Breast epithelium (tissue), 4 donors: ENCODE measurements at regions not wholly inside any gene's neighbourhood (a gene's known extent, or its start where the extent isn't known, plus 50 kb on each side); places are given as distances from the start of the nearest gene placed in this dataset.
"Not testable (repeated sequence)": the region's sequence is repeated elsewhere in the genome, so short reads cannot be mapped to it uniquely, and the experiment has no call there.

ENCODE experiments used
- DNase-seq, 2 donors: peaks; one replicate each; pipeline ENCODE4 v3.0.0-alpha.2; 2019; ENCODE audit warnings: low spot score in 2 of 2
- H3K27ac ChIP-seq, 2 donors: fragments of 200-600 bp; sonication (generic) in 1 of 2; one replicate each; pipeline ENCODE4 v1.5.1; 2016 to 2019; ENCODE audit warnings: mild to moderate bottlenecking in 1 of 2
- H3K27me3 ChIP-seq, 2 donors: fragments of 200-600 bp; sonication (generic) in 1 of 2; one replicate each; pipeline versions ENCODE4 v1.5.1 to v1.6.0; 2017 to 2019; ENCODE audit warnings: control low read depth in 1 of 2, mild to moderate bottlenecking in 1 of 2
- H3K36me3 ChIP-seq: fragments of 200-600 bp; one replicate; pipeline ENCODE4 v1.5.1; 2019
- H3K4me1 ChIP-seq, 2 donors: fragments of 200-600 bp; sonication (generic); one replicate each; pipeline ENCODE4 v1.5.1; 2016 to 2019; ENCODE audit warnings: control low read depth in 1 of 2
- H3K4me3 ChIP-seq, 3 donors: fragments of 200-600 bp; sonication (generic); 1 replicate in 2 of 3; 2 replicates in 1 of 3; pipeline ENCODE4 v1.5.1; 2016 to 2019; ENCODE audit warnings: mild to moderate bottlenecking in 3 of 3, moderate library complexity in 2 of 3
- H3K9me3 ChIP-seq, 2 donors: fragments of 200-600 bp; sonication (generic) in 1 of 2; one replicate each; pipeline ENCODE4 v1.5.1; 2016 to 2019; ENCODE audit warnings: control low read depth in 1 of 2
- CTCF ChIP-seq, 3 donors: fragments of 450-650 bp; IDR thresholded peaks; one replicate each; pipeline ENCODE4 v1.5.1; 2016 to 2017; ENCODE audit warnings: antibody characterized with exemption in 3 of 3, mild to moderate bottlenecking in 3 of 3, moderate library complexity in 3 of 3
- POLR2A ChIP-seq: fragments of 450-650 bp; IDR thresholded peaks from one replicate; pipeline ENCODE4 v1.6.1; 2016; ENCODE audit warnings: antibody characterized with exemption, mild to moderate bottlenecking, moderate library complexity
- POLR2AphosphoS5 ChIP-seq, 3 donors: sonication (generic); formaldehyde crosslinking; IDR thresholded peaks; one replicate each; pipeline ENCODE4 v1.6.1; 2017; ENCODE audit warnings: antibody characterized with exemption in 3 of 3
- intact Hi-C: fragments of 100-400 bp; cut with DNase I; formaldehyde crosslinking; loops from one replicate; pipeline ENCODE4 v1.15.1; 2023; ENCODE audit warnings: low total_unique reads

DNA sequence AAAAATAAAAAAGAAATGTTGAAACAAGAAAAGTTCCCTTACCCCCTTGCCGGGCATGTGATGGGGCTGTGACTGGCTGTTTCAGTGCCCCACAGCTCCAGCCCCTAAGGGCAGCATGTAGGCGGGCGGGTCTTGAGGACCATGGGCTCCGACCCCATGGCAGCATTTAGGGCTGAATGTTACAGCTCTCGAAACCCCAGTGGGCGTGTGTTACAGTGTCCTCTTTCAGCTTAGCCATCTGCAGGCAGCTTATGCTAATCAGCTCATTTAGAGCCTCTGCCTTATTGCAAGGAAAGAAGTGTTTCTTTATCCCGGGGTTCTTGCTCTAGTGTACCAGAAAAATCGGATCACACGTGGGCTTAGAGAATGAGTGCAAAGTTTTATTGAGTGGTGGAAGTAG, 497.4 kb upstream of the CYLC2 start:
- H3K9me3 ChIP-seq: no peaks in the 10 kb centered on the region
- no peak overlapping the region for H3K4me3 ChIP-seq
- no peak for TF ChIP-seq POLR2AphosphoS5 (IDR thresholded peaks at IDR 0.05)
- TF ChIP-seq CTCF (IDR thresholded peaks at IDR 0.05): no peak
- no peak for TF ChIP-seq POLR2A
- no peaks in the 10 kb centered on the region for H3K27me3 ChIP-seq
- no peak overlapping the region for H3K27ac ChIP-seq
- no peaks in the 10 kb centered on the region for H3K36me3 ChIP-seq
- no peak for DNase-seq
- H3K4me1 ChIP-seq: no peaks in the 10 kb centered on the region
- intact Hi-C loops: no loop called here

DNA sequence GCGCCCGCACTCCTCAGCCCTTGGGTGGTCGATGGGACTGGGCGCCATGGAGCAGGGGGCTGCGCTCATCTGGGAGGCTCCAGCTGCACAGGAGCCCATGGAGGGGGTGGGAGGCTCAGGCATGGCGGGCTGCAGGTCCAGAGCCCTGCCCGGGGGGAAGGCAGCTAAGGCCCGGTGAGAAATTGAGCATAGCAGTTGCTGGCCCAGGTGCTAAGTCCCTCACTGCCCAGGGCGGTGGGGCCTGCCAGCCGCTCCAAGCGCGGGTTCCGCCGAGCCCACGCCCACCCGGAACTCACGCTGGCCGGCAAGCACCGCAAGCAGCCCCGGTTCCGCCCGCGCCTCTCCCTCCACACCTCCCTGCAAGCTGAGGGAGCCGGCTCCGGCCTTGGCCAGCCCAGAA, 508.2 kb upstream of the CYLC2 start:
- H3K27ac ChIP-seq, H3K4me1 ChIP-seq, H3K27me3 ChIP-seq, H3K9me3 ChIP-seq, H3K36me3 ChIP-seq, intact Hi-C loops, DNase-seq, H3K4me3 ChIP-seq: not testable (repeated sequence)

GRCh38 chr9:102483651-102484050, 511.5 kb upstream of the CYLC2 start:
- no peak for TF ChIP-seq POLR2A
- no peak for TF ChIP-seq POLR2AphosphoS5 (IDR thresholded peaks at IDR 0.05)
- no peak for TF ChIP-seq CTCF (IDR thresholded peaks at IDR 0.05)
- H3K9me3 ChIP-seq: no peaks in the 10 kb centered on the region
- no peaks in the 10 kb centered on the region for H3K4me1 ChIP-seq
- no peak overlapping the region for H3K27ac ChIP-seq
- DNase-seq: no peak
- intact Hi-C loops: no loop called here
- no peak overlapping the region for H3K4me3 ChIP-seq
- no peaks in the 10 kb centered on the region for H3K27me3 ChIP-seq
- no peaks in the 10 kb centered on the region for H3K36me3 ChIP-seq

DNA sequence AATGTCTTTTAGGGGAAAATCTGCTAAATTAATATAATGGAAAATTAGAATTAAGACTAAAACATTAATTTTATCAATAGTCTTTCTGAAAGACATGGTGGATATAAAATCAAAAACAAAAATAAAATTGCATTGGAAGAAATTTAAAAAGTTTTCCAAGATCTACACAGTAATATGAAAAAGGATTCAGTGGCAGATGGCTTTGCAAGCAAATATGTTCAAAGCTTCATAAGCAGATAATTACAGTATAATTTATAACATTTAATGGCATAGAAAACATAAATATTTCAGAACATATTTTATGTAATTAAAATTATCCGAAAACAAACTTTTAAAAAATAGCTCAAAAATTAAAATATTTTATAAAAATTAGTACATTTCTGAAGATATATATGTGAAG, 512.4 kb upstream of the CYLC2 start:
- Histone ChIP-seq H3K4me1 (no peaks in the 10 kb centered on the region), H3K9me3 (no peaks in the 10 kb centered on the region), H3K4me3 (no peak overlapping the region), H3K27ac (no peak overlapping the region), H3K36me3 (no peaks in the 10 kb centered on the region), H3K27me3 (no peaks in the 10 kb centered on the region)
- DNase-seq: no peak
- intact Hi-C loops: no loop called here
- TF ChIP-seq POLR2A (no peak), POLR2AphosphoS5 (IDR thresholded peaks at IDR 0.05) (no peak), CTCF (IDR thresholded peaks at IDR 0.05) (no peak)

DNA sequence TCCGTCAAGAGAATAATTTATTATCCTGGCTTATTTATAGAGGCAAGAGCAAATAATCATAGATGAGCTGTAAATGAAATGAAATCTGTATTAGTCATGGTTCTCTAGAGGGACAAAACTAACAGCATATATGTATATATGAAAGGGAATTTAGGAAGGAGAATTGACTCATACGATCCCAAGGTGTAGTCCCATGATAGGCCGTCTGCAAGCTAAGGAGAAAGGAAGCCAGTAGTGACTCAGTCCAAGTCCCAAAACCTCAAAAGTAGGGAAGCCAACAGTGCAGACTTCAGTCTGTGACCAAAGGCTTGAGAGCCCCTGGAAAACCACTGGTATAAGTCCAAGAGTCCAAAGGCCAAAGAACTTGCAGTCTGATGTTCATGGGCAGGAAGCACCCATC, 515.9 kb upstream of the CYLC2 start:
- TF ChIP-seq POLR2AphosphoS5 (IDR thresholded peaks at IDR 0.05) (no peak), CTCF (IDR thresholded peaks at IDR 0.05) (no peak), POLR2A (no peak)
- H3K27me3 ChIP-seq: no peaks in the 10 kb centered on the region
- H3K4me3 ChIP-seq: no peak overlapping the region
- no peak overlapping the region for H3K27ac ChIP-seq
- DNase-seq: no peak
- H3K4me1 ChIP-seq: no peaks in the 10 kb centered on the region
- no peaks in the 10 kb centered on the region for H3K36me3 ChIP-seq
- intact Hi-C loops: no loop called here
- no peaks in the 10 kb centered on the region for H3K9me3 ChIP-seq

GRCh38 chr9:102474357-102474756, 520.8 kb upstream of the CYLC2 start:
- H3K4me1 ChIP-seq: no peaks in the 10 kb centered on the region
- H3K4me3 ChIP-seq: no peak overlapping the region
- TF ChIP-seq CTCF (IDR thresholded peaks at IDR 0.05) (no peak), POLR2AphosphoS5 (IDR thresholded peaks at IDR 0.05) (no peak), POLR2A (no peak)
- no peaks in the 10 kb centered on the region for H3K27me3 ChIP-seq
- intact Hi-C loops: no loop called here
- no peak for DNase-seq
- H3K36me3 ChIP-seq: no peaks in the 10 kb centered on the region
- no peaks in the 10 kb centered on the region for H3K9me3 ChIP-seq
- no peak overlapping the region for H3K27ac ChIP-seq

GRCh38 chr9:102469430-102469829, 525.7 kb upstream of the CYLC2 start:
- H3K4me3 ChIP-seq, H3K36me3 ChIP-seq, intact Hi-C loops, H3K4me1 ChIP-seq, DNase-seq, H3K27me3 ChIP-seq, H3K9me3 ChIP-seq, H3K27ac ChIP-seq: not testable (repeated sequence)
